Stimulated activated CD8-positive, alpha-beta memory T cell treated with anti-CD3 and anti-CD28 coated beads, Interleukin-15, amount 100 ng/mL, for 24 hours (primary cell): ENCODE measurements at regions not wholly inside any gene's neighbourhood (a gene's known extent, or its start where the extent isn't known, plus 50 kb on each side); places are given as distances from the start of the nearest gene placed in this dataset.
"Not testable (repeated sequence)": the region's sequence is repeated elsewhere in the genome, so short reads cannot be mapped to it uniquely, and the experiment has no call there.

Experiments
- DNase-seq: peaks from one replicate; pipeline ENCODE4 v3.0.0-alpha.2; 2020; ENCODE audit warnings: low read depth

DNA sequence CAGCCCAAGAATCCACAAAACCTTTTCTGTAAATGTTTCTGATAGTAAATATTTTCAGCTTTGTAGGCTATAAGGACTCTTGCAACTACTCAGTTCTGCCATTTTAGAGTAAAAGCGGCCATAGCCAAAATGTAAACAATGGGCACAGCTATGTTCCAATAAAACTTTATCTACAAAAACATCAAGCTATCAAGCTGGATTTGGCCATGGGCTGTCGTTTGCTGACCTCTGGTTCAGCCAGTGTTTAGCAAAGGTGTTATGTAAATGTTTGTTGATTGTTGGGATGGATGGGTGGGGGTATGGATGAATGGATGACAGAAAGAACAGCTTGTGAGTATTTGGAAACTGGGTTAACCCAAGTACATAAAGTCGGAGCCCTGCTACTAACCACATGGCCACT lies 111.1 kb upstream of the VRK1 start:
- no peak for DNase-seq

GRCh38 chr14:96688629-96689028 lies 108.6 kb upstream of the VRK1 start:
- DNase-seq = no peak

GRCh38 chr14:96690713-96691383 lies 106.3 kb upstream of the VRK1 start:
- DNase-seq = no peak

DNA sequence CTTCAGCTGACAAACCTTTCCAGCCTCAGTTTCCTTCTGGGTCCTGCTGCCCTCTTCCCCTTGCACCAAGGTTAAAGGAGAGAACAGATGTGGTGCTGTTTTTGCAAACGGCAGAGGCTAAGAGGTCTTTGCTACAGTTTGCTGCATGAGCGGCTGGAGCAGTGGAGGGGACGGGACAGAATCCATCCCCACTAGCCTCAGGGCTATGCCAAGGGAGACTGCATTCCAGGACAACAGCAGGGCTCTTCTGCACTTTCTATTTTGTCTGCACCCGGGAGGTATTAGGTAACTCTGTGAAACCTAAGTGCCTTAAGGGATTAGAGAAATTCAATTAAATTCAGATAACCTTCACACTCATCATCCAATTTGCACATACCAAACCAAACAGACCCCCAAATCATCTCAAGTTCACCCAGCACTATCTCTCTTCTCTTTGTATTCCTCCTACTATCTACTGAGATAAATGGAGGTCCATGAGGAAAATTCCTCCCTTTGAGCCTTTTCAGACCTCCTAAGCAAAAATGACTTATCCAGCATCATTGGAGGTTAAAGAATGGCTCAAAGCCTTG lies 103.8 kb upstream of the VRK1 start:
- DNase-seq = no peak

DNA sequence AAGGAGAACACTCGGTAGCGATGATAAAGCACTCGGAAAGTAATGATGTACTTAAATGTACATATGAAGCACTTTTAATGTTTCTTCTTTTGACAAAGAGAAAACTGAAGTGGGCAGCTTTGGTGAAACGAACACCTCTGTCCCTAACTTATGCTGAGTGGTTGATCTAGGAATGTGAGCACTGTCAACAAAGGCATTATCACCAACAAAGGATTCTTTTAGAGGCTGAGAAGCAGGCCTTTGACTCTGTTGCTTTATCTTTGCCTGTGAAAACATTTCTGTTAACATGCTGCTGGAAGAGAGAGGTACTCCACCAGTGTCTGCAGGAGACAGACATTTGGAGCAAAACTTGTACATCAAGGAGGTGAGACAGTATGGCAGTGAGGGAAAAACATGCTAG lies 103.2 kb upstream of the VRK1 start:
- DNase-seq = no peak

GRCh38 chr14:96698960-96699539 lies 98.1 kb upstream of the VRK1 start:
- DNase-seq = no peak

GRCh38 chr14:96699666-96700065 lies 97.5 kb upstream of the VRK1 start:
- no peak for DNase-seq

- DNase-seq = no peak
Measured at GRCh38 chr14:96702831-96703230, 94.4 kb upstream of the VRK1 start.

DNA sequence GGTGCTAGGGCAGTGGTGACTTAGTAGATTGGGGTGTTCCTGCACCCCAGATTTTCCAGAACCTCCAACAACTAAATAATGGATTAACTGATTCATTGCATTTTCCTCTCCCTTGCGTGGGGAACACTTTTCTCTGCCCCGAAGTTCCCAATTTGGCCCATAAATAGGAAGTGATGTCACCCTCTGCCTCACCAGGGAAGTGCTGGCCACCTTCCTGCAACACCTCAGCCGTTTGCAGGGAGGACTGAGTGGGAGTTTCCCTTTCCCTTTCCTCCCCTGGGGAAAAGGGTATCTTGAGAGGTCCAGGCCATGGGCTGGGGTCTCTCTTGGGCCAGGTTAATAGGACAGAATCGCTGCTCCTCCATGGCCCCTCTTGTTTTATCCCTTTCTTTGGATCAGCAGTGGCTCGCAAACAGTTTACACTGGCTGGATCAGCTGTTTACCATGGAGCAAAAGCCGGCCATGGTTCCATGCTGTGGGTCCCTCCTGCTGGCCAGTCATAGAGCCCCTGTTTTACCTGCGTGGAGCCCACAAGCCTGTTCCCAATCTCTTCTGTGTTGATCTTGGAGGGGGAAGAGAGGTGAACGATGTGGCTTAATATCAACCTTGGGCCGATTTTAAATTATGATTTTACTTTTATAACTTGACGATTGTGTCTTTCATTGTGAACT lies 91.6 kb upstream of the VRK1 start:
- DNase-seq = no peak

- DNase-seq = no peak
Measured at GRCh38 chr14:96706893-96707292, 90.3 kb upstream of the VRK1 start.

DNA sequence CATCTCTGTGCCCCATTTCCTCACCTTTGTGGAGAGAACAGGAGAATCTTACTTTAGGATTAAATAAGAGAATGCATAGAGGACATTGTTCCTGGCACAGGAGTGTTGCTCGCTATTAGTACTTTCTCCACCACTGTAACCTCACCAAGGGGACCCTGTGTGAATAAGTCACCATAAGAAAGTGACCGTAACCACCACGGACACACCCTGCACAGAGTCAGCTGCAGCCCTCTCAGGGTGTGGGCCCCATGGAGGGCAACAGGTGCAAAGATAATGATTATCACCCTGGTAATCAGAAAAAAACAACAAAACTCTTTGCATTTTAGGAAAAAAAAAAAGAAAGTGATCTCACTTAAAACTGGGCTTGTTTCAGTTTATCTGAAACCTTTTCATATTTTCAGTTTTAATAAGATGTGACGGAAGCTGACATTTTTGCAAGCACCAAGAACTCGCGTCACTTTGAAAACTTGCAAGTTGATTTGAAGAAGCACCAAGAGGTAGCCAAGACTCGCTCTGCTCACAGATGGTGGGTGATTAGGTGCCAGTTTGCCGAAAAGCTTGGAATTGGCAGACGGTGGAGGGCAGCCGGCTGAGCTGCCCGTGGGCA lies 87.0 kb upstream of the VRK1 start:
- DNase-seq = no peak

DNA sequence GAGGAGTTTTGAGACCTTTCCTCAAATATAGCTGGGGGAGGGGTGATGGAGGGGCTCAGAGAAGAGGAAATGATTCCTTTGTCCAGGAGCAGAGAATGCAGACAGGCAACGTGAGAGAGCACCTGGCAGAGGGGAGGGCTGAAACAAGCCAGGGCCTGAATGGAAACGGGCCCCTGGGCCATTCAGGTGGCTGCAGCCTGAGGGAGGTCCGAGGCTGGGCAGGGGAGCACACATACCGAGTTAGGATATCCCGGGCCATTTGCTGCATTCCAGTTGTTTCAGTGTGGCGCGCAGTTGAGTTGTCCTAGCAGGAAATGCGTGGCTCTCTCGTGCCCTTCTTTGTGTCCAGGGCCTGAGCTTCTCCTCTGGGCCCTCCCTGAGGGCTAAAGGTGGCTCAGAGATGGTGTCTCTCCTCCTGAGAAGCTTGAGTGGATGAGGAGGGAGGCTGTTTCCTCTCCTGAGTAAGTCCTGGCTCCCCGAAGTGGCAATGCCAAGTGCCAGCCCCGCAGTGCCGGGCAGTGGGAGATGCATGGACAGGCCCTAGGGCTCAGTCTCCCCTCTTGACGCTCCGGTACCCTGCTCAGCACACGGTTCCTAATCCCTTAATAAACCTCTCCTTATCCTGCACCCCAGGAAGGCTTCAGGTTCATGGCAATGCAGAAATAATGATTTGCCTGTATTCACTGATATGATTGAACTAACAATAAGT lies 85.5 kb upstream of the VRK1 start:
- DNase-seq = no peak

- DNase-seq = no peak
Measured at GRCh38 chr14:96713426-96713825, 83.8 kb upstream of the VRK1 start.

GRCh38 chr14:96714537-96714936 lies 82.6 kb upstream of the VRK1 start:
- not testable (repeated sequence) for DNase-seq

- no peak for DNase-seq
Measured at GRCh38 chr14:96717116-96717515, 80.1 kb upstream of the VRK1 start.

DNA sequence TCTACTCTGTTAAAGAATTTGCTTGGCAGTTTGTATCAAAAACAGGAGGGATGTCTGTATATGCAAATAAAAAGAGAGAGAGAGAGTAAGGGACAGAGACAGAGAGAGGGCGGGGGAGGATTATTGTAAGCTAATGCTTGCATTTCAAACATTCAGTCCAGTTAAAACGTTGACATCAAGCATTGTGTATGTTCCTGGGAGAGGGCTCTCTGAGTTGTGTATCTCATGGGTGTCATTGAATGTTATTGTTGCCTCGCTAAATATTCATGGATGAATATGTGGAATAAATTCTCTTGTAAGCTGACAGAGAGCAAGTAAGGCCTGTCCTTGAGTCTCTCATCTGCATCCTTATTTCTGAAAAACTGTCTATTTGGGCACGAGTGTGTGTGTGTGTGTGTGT lies 78.8 kb upstream of the VRK1 start:
- no peak for DNase-seq

DNA sequence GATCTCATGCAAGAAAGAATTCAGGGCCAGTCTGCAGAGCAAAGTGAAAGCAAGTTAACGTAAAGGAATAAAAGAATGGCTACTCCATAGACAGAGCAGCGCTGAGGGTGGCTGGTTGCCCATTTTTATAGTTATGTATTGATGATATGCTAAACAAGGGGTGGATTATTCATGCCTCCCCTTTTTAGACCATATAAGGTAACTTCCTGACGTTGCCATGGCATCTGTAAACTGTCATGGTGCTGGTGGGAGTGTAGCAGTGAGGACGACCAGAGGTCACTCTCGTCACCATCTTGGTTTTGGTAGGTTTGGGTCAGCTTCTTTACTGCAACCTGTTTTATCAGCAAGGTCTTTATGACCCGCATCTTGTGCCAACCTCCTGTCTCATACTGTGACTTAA lies 76.5 kb upstream of the VRK1 start:
- DNase-seq = not testable (repeated sequence)

DNA sequence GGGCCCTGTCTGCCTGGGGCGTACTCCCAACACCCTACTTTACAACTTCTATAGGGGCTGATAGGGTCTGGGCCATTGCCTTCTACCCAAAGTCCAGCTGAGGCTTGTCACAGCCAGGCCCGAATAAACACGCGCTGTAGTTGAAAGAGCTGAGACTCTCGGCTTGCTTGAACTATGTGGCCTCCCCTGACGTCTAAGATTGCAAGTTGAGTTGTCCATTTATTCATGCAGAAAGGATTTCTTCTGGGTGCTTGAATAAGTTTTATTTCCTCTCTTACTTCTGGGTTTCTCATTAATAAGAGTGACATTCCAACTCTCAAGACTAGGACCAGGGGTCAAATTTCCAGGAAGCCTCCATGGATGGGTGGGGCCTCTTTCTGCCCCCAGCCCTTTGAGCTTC lies 74.4 kb upstream of the VRK1 start:
- no peak for DNase-seq

- DNase-seq = no peak
Measured at GRCh38 chr14:96723946-96724345, 73.2 kb upstream of the VRK1 start.

DNA sequence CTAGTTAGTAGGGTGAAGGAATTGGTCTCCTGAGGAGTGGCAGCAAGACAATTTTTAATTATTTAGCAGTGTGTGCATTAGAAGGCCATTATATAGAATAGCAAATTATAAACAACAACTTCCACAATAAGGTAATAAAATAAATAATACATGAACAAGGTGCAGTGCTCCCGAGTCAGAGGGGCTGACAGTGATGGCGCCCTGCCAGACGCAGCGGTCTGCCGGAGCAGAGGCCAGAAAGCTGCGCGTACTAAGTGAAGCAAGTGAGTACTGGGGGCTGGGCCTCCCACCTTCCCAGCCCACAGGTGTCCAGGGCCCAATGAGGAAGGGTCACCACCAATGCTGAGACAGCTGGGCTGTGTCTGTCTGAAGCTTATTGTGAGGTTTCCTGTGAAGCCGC lies 72.0 kb upstream of the VRK1 start:
- DNase-seq = no peak

DNA sequence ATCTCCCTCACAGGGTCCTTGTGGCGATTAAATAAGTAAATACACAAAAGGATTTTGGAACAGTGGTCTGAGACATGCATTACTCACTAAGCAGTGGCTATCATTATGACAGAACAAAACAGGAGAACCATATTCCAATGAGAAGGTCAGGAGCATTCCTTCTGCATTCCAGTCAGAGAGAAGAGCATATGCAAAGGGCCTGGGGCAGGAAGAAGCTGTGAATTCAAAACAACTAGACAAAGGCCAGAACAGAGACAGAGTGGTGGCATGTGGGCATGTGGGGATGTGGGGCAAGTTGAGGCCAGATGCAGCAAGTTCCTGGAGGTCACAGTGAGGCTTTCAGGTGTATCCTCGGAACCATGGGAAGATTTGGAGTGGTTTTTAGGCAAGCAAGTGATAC lies 70.1 kb upstream of the VRK1 start:
- DNase-seq = no peak

GRCh38 chr14:96727491-96727890 lies 69.7 kb upstream of the VRK1 start:
- DNase-seq = no peak
